PC-9 (cell line): ENCODE measurements at regions not wholly inside any gene's neighbourhood (a gene's known extent, or its start where the extent isn't known, plus 50 kb on each side); places are given as distances from the start of the nearest gene placed in this dataset.

Experiments
- EZH2 ChIP-seq: fragments of 200-600 bp; sonication (generic); IDR thresholded peaks from 2 replicates; pipeline ENCODE4 v1.8.0; 2017; ENCODE audit warnings: antibody characterized with exemption, low read depth
- TF ChIP-seq, protein P1 (sequence below): fragments of 200-600 bp; sonication (generic); conservative IDR thresholded peaks from 2 replicates; pipeline ENCODE4 v1.6.1; 2017; ENCODE audit warnings: mixed run types, antibody characterized with exemption, mild to moderate bottlenecking, moderate library complexity

DNA sequence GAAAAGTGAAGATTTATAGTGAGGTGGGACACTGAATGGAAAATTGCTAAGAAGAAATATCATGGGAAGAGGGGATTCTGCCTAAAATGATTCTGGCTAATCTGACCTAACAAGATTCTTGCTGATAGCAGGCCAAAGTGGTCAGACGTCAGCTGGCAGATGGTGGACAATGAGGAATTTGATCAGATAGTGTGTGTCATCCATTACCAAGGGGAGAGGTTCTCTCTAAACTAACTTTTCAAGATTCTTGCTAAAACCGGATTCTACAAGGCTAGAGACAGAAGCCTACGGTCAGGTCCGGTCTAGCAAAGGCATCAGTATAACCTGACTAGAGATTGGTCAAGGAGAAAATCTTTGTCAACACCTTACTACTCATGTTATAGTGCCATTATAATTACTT, 306.0 kb downstream of the ZNF608 start:
- TF ChIP-seq, protein P1, sequence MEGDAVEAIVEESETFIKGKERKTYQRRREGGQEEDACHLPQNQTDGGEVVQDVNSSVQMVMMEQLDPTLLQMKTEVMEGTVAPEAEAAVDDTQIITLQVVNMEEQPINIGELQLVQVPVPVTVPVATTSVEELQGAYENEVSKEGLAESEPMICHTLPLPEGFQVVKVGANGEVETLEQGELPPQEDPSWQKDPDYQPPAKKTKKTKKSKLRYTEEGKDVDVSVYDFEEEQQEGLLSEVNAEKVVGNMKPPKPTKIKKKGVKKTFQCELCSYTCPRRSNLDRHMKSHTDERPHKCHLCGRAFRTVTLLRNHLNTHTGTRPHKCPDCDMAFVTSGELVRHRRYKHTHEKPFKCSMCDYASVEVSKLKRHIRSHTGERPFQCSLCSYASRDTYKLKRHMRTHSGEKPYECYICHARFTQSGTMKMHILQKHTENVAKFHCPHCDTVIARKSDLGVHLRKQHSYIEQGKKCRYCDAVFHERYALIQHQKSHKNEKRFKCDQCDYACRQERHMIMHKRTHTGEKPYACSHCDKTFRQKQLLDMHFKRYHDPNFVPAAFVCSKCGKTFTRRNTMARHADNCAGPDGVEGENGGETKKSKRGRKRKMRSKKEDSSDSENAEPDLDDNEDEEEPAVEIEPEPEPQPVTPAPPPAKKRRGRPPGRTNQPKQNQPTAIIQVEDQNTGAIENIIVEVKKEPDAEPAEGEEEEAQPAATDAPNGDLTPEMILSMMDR = no peak
- TF ChIP-seq EZH2 = no peak
